HG02981 (cell line): ENCODE measurements at regions not wholly inside any gene's neighbourhood (a gene's known extent, or its start where the extent isn't known, plus 50 kb on each side); places are given as distances from the start of the nearest gene placed in this dataset.
"Not testable (repeated sequence)": the region's sequence is repeated elsewhere in the genome, so short reads cannot be mapped to it uniquely, and the experiment has no call there.

Experiments
- ATAC-seq: cut with Tn5 transposase; IDR thresholded peaks from one replicate; pipeline ENCODE4 v1.9.1; 2021; ENCODE audit warnings: mild to moderate bottlenecking, moderate library complexity; ENCODE audit not compliant: unreplicated experiment

GRCh38 chr18:77329651-77330050 lies 80.0 kb downstream of the GALR1 start:
- ATAC-seq, result no peak

DNA sequence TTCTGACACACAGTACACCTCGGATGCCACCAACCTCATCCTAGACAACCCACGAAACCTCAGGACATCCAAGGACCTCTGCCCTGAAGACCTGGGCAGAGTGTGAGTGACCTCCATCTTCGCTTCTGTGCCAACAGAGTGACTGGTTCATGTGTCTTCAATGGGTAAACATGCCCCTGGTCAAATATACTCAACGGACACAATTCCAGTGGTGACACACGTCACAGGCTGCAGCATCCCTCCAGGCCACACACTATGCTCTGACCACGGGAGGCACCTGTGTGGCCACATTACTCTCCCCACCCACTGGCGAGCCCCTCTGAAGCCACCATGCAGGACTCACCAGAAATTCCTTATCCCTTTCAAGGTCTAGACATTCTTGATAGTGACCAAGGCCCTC lies 85.2 kb downstream of the GALR1 start:
- no peak for ATAC-seq

DNA sequence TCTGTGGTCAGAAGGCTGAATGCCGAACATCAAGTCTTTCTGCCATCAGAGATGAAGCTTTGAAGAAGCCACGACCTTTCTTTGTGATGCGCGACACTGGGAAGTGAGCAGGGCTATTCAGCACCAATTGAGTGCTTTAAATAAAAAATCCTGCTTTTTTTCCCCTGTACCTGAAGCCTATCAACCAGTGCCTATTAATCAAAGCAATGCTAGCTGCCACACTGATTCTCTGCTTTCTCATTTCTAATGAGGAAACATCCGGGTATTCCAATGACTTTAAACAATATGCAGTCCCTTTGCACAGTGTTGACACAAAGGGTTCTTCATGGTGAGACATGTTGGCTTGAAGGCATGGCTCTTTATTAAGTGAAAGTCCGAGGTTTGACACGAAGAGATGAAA lies 88.0 kb downstream of the GALR1 start:
- ATAC-seq, result no peak

DNA sequence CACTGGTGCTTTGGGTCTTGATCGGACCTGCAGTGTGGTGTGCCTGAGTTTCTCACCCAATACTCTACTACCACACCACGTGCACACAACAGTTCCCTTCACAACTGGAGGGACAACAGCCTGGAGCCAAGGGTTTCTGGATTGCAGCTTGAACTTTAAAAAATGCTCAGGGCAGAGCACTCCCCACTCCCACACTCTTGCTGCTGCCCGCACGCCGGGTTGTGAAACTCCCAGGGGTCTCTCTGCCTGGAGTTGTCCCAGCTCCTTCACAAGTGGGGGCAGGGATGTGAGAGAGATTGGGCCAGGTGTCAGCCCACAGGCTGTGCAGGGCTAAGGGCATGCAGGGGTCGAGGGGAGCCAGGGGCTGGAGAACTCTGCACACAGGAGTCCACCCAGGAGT lies 89.4 kb downstream of the GALR1 start:
- ATAC-seq, result no peak

DNA sequence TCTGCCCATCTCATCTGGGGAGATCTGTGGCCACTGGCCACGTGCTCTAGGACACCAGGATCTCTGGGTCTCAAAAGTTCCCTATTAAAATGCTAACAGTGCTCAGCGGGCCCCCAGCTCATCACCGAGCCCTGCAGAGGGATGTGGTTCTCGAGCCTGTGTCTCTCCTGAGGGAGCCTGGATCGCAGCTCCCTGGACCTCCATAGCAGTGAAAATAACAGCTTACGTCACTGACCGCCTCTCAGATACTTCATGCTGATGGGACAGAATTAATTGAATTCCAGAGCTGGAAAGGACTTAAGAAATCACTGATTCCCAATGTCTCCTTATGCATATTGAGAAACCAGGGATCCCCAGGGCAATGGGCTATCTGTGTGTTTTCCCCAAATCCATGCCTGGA lies 90.0 kb downstream of the GALR1 start:
- ATAC-seq, result no peak

GRCh38 chr18:77340815-77341214 lies 91.2 kb downstream of the GALR1 start:
- ATAC-seq, result no peak

DNA sequence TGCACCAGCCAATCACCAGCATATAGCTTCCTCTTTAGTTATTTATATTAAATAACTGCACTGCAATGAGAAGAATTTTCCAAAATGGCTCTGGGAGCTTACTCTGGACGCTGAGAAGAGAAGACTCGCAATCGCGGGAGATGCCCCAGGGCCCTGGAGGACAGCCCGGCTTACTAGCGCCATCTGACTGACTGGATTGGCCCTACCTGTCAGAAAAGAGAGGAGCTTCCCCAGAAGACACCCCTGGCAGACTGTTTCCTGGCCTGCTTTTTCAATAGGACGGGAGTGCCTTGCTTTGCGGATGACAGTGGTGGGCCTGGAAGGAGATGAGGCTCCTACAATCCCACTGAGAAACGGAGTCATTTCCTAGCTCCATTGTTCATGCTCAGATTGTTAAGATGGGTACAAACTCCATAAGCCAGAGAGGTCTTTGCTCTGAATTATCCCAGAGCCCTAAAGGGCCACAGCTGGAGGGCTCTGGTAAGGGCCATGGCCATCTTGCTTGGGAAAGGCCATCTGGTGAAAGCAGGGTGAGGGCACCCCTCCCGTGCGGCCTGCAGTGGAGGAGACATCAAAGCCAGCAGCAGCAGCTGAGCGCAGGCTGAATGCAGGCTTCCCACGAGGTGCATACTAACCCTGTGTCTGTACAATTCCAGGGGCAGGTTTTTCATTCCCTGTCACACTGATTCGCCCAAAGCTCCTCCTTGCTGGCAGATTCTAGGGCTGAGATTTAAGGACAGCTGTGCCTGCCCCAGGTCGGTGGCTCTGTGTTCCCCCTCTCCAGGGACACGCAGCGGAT lies 92.1 kb downstream of the GALR1 start:
- ATAC-seq, result no peak

GRCh38 chr18:77342736-77343135 lies 93.1 kb downstream of the GALR1 start:
- no peak for ATAC-seq

DNA sequence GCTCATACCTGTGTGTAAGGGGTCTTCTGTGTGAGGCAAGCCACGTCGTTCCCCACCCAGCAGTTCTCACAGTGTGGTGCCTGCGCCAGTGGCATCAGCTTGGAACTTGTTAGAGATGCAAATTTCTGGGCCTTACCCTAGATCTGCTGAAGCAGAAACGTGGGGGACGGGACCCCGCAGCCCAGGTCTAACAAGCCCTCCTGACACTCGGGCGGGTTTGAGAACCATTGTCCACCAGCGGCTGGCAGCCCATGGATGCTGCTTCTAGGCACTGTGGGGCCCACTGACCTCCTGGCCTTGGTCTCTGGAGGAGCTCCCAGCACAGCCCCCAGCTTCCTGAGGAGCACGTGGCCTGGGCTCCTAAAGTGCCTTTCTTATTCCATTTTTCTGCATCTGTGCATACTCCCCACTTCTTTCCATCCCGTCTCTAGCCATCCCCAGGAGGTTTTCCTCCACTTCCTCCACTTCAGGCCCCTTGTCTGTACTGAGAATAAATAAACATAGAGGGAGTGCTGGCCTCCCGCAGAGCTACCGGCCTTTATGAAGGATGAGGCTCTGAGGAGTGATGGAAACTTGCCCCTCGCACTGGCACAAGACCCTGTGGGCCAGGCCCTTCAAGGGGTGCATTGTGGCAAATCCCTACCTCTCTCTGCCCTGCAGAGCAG lies 94.3 kb downstream of the GALR1 start:
- ATAC-seq, result no peak

- ATAC-seq, result no peak
Measured at GRCh38 chr18:77344786-77345500, 95.3 kb downstream of the GALR1 start.

- no peak for ATAC-seq
Measured at GRCh38 chr18:77346208-77346810, 96.7 kb downstream of the GALR1 start.

DNA sequence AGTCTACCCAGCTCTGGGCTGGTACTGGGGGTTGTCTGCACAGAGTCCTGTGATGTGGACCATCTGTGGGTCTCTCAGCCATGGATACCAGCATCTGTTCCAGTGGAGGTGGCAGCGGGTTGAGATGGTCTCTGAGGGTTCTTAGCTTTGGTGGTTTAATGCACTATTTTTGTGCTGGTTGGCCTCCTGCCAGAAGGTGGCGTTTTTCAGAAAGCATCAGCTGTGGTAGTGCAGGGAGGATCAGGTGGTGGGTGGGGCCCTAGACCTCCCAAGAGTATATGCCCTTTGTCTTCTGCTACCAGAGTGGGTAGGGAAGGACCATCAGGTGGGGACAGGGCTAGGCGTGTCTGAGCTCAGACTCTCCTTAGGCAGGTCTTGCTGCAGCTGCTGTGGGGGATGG lies 103.7 kb downstream of the GALR1 start:
- ATAC-seq, result not testable (repeated sequence)

DNA sequence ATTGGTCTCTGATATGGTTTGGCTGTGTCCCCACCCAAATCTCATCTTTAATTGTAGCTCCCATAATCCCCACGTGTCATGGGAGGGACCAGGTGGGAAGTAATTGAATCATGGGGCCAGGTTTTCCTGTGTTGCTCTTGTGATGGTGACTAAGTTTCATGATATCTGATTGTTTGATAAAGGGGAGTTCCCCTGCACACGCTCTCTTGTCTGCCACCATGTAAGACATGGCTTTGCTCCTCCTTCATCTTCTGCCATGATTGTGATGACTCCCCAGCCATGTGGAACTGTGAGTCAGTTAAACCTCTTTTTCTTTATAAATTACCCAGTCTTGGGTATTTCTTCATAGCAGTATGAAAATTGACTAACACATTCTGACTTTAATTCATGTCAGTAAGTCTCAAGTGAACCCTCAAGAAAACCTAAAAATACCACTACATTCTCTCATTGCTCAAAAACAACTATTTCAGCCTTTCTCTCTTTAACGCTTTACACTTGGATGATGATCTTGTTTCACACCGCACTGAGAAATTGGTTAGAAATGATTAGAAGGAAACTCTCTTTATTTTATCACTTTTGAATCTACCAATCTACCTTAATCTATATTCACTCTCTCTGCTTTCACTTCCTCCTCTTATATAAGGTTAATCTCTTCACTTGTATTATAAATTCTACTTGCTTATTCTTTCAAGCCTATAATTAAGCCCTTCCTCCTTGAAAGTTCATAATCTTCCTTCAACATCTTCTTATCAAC lies 110.1 kb downstream of the GALR1 start:
- no peak for ATAC-seq

DNA sequence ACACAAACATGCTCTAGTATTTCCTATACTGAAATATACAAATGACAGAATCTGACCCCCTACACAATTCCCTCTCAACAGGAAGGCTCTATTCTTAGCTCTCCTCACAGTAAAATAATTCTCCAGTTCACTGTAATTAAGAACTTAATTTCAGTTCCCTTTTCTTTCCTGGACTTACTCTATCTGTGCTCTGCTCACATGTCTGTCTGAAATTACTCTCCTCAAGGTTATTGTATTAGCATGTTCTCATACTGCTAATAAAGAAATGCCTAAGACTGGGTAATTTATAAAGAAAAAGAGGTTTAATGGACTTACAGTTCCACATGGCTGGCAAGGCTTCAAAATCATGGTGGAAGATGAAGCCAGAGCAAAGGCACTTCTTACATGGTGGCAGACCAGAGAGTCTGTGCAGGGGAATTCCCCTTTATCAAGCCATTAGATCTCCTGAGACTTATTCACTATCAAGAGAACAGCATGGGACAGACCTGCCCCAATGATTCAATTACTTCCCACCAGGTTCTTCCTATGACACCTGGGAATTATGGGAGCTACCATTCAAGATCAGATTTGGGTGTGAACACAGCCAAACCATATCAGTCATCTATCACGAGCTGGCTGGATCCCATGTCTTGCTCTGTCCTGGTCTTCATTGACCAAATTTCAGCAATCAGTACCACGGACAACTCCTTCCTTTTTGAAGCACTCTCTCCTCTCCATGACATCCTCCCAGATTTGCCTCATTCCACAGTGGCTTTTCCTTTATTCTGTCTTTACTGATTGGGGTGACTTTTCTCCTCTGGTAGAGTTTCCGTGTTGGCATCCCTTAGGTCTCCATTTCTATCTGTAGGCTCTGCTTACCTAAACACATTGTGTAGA lies 110.9 kb downstream of the GALR1 start:
- no peak for ATAC-seq

GRCh38 chr18:77361382-77361781 lies 111.7 kb downstream of the GALR1 start:
- ATAC-seq, result no peak

DNA sequence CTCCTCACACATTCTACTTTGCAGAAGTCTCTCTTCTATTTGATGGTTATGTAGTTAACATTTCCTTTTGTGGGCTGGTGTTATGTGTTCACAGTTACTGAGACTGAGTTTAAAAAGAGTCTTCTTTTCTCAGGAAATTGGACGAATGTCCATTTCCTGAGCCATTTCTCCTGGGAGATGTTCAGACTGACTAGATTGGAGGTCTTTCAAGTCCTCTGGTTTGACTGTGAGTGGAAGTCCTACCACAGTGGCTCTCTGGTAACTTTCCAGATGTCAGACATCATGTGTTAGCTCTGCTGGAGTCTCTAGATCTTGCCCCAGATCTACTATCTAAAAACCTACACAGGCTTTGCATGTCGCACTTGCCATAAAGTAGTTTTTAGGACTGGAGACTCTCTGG lies 116.0 kb downstream of the GALR1 start:
- ATAC-seq, result no peak

DNA sequence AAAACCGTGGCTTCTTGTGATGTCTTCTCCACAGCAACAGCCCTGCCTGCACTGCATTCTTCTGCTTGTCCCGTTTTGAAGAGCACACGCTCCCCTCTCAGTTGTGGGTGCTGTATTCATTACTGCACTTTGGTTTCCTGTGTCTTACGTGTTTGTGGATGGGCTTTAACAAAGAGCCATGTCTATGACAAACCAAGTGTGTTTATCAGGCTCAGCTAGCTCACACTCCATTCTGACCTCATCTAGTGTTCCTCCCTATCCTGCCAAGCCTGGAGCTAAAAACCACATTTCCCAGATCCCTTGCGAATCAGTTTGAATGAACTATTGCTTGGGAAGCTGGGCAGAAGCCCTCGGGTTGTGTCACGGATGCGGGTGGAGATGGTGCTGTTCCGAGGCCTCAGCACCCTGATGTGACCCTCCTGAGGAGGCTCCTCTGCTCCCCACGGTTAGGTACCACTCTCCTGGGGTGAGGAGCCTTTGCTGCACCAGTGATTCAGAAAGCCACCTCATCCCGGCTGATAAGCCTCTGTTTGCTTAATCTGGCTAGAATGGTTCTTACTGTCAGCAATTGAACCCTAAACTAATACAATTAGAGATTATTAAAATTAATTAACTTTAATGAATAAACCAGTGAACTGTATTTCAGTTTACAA lies 116.5 kb downstream of the GALR1 start:
- ATAC-seq, result no peak

DNA sequence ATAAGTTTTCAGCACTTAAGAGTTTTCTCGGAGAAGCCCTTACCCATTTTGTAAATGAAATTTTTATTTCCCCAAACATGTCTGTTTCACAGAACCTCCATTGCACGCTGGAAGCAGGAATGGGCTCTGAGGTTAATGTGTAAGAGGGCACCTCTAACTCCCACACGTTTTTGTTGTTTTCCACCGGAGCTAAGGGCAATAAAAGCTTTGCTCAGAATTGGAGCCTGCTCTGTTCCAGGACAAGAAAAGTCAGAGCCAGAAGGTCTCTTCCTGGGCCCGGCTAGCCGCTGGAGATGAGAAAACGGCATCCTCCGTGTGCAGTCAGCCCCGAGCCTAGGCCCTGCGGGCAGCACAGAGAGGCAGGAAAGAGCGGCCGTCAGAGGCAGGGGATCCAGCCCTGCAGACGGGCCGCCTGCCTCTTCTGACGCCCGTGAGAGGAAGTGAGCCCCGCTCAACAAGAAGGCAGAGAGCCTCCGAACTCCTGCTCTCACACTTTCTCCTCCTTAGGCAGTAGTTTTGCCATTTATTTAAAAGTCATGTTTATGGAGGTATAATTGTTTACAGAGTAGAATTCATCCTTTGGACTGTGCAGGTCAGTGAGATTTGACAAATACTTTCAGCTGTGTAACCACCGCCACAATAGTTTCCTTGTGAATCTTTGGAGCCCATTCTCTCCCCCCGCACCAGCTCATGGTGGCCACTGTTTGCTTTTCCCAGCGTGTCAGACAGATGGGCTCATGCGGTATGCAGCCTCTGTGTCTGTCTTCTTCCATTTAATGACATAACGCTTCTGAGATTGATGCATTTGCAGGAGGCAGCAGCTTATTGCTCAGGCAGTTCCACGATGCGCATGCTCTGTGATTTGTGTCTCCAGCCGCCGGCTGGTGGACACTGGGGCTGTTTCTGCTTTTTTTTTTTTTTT lies 117.3 kb downstream of the GALR1 start:
- no peak for ATAC-seq
